GM12878 (cell line): ENCODE measurements at regions not wholly inside any gene's neighbourhood (a gene's known extent, or its start where the extent isn't known, plus 50 kb on each side); places are given as distances from the start of the nearest gene placed in this dataset.

Experiments
- ATAC-seq: fragments of 200-7000 bp; cut with Tn5 transposase; 3 replicates; pipeline ENCODE4 v1.9.1; 2020; ENCODE audit warnings: mild to moderate bottlenecking, moderate library complexity
- BruUV-seq: library from RNA; stranded (reverse); fragments of 400-500 nt; replicated peaks from 2 replicates; lab custom pipeline; 2021; lab: Mats Ljungman, UMichigan
- CTCF ChIA-PET: fragments of 300-600 bp; sonication (Branson Sonifier 250); formaldehyde crosslinking; extraction: SDS; loops from one replicate; lab custom pipeline; 2021; ENCODE audit warnings: inconsistent platforms; lab: Yijun Ruan, JAX
- POLR2A ChIA-PET: fragments of 350-600 bp; formaldehyde crosslinking; extraction: SDS; loops from one replicate; lab custom pipeline; 2021; ENCODE audit warnings: inconsistent platforms; lab: Charles Lee
- RAD21 ChIA-PET: fragments of 300-600 bp; sonication (Branson Sonifier 250); formaldehyde crosslinking; loops from one replicate; lab custom pipeline; 2023; ENCODE audit warnings: antibody characterized with exemption; ENCODE audit not compliant: unreplicated experiment; lab: Charles Lee
- SMC1A ChIA-PET: fragments of 300-600 bp; sonication (Branson Sonifier 250); formaldehyde crosslinking; loops from one replicate; lab custom pipeline; 2023; ENCODE audit not compliant: unreplicated experiment, uncharacterized antibody; lab: Charles Lee
- DNase-seq: peaks from one replicate; pipeline ENCODE4 v3.0.0-alpha.2; 2011; ENCODE audit warnings: low read depth, low spot score
- FAIRE-seq: peaks from 3 replicates; lab custom pipeline; 2011; peaks lifted over from hg19 to GRCh38; lab: Jason Lieb, UNC
- H2AFZ ChIP-seq: 2 replicates; pipeline ENCODE4 v1.6.0; 2011; ENCODE audit warnings: low read depth, low read length, control low read depth; ENCODE audit not compliant: control insufficient read depth
- H3K27ac ChIP-seq: 2 replicates; pipeline ENCODE4 v1.5.1; 2011; ENCODE audit warnings: control low read depth; ENCODE audit not compliant: control insufficient read depth, insufficient read depth
- H3K27me3 ChIP-seq, 2 experiments: replicated peaks in 1 of 2; 2 replicates each; pipeline versions ENCODE4 v1.6.0 to v1.6.1; 2011; ENCODE audit warnings: low read length in 1 of 2; ENCODE audit not compliant: control insufficient read depth in 2 of 2, insufficient read depth in 2 of 2
- H3K36me3 ChIP-seq, 2 experiments: 2 replicates each; pipeline ENCODE4 v1.5.1; 2011; ENCODE audit warnings: low read length in 1 of 2; ENCODE audit not compliant: control insufficient read depth in 2 of 2, insufficient read depth in 2 of 2
- H3K4me1 ChIP-seq: 2 replicates; pipeline ENCODE4 v1.6.1; 2011; ENCODE audit warnings: mild to moderate bottlenecking, low read length, moderate library complexity, mixed read lengths; ENCODE audit not compliant: control insufficient read depth, insufficient read depth
- H3K4me2 ChIP-seq: 2 replicates; pipeline ENCODE4 v1.6.0; 2011; ENCODE audit warnings: control low read depth; ENCODE audit not compliant: control insufficient read depth, insufficient read depth
- H3K4me3 ChIP-seq: fragments of 200-600 bp; sonication (generic); 2 replicates; pipeline ENCODE4 v1.5.1; 2016
- H3K79me2 ChIP-seq: 2 replicates; pipeline ENCODE4 v1.6.0; 2011; ENCODE audit warnings: low read length; ENCODE audit not compliant: control insufficient read depth, insufficient read depth
- H3K9ac ChIP-seq: 2 replicates; pipeline ENCODE4 v1.8.0; 2011; ENCODE audit warnings: low read length, control low read depth, mixed read lengths; ENCODE audit not compliant: control insufficient read depth, insufficient read depth
- H3K9me3 ChIP-seq: replicated peaks from 3 replicates; pipeline ENCODE4 v1.5.1; 2011; ENCODE audit warnings: mild to moderate bottlenecking, low read length; ENCODE audit not compliant: control insufficient read depth, insufficient read depth
- H4K20me1 ChIP-seq: 2 replicates; pipeline ENCODE4 v1.6.0; 2011; ENCODE audit not compliant: control insufficient read depth, insufficient read depth
- CHD1 ChIP-seq: IDR thresholded peaks from 2 replicates; pipeline ENCODE4 v1.6.1; 2012; ENCODE audit warnings: low read depth, low read length, improper control_type of control experiment
- KDM1A ChIP-seq: fragments of 200-600 bp; sonication (generic); IDR thresholded peaks from 2 replicates; pipeline ENCODE4 v1.6.1; 2016; ENCODE audit warnings: borderline replicate concordance
- NRF1 ChIP-seq: conservative IDR thresholded peaks from 2 replicates; pipeline ENCODE4 v1.6.1; 2011; ENCODE audit warnings: mild to moderate bottlenecking, low read depth, low read length, improper control_type of control experiment
- POLR2AphosphoS2 ChIP-seq: IDR thresholded peaks from 2 replicates; pipeline ENCODE4 v1.6.1; 2011; ENCODE audit warnings: low read depth, mild to moderate bottlenecking, low read length, improper control_type of control experiment, moderate library complexity
- SREBF2 ChIP-seq: IDR thresholded peaks from 2 replicates; pipeline ENCODE4 v1.6.1; 2012; ENCODE audit warnings: mild to moderate bottlenecking, low read length
- WGBS: methylation state at CpG from one replicate; pipeline ENCODE4 v1.1.6; 2016; ENCODE audit warnings: low lambda C conversion rate; ENCODE audit not compliant: insufficient replicate concordance, insufficient coverage; ENCODE audit errors: missing lambda C conversion rate; 5-methylcytosine and 5-hydroxymethylcytosine counted together
- in situ Hi-C: fragments of 300-500 bp; cut with MboI; formaldehyde crosslinking; loops from 9 replicates; pipeline ENCODE4 v1.14.3; 2018; ENCODE audit warnings: mixed read lengths
- intact Hi-C: fragments of 100-400 bp; cut with micrococcal nuclease; formaldehyde crosslinking; loops from one replicate; pipeline ENCODE4 v1.14.2; 2022; ENCODE audit not compliant: unreplicated experiment

- Histone ChIP-seq H3K27me3 (no peaks in the 10 kb centered on the region), H3K4me3 (no peak overlapping the region), H2AFZ (no peak overlapping the region), H3K4me1 (no peaks in the 10 kb centered on the region), H3K9me3 (no peaks in the 10 kb centered on the region; the same call in 2 of the 3 replicates), H3K79me2 (peaks cover 4% of the 10 kb centered on the region), H4K20me1 (no peaks in the 10 kb centered on the region), H3K36me3 (no peaks in the 10 kb centered on the region), H3K4me2 (no peak overlapping the region), H3K27ac (no peak overlapping the region), H3K9ac (no peak overlapping the region)
- ChIA-PET POLR2A (no interaction called here), SMC1A (no interaction called here), RAD21 (no interaction called here), CTCF (interaction anchor here (5.3 kb wide), 1 partner anchor 13 kb away, joined by 20 read pairs; no protein-coding TSS in a partner anchor)
- no TSS peak for BruUV-seq
- FAIRE-seq, result no peak
- ATAC-seq, result no peak
- in situ Hi-C loops, result no loop called here
- no peak for TF ChIP-seq CHD1
- no peak for TF ChIP-seq NRF1
- DNase-seq, result no peak
- WGBS, result 72% methylated on average over 16 of the region's 16 CpGs
- intact Hi-C loops, result no loop called here
These were observed 121.2 kb upstream of the VPREB1 start for GRCh38 chr22:22123118-22123959.

- H3K9ac ChIP-seq, result no peak overlapping the region
- ATAC-seq, result no peak
- no peak overlapping the region for H2AFZ ChIP-seq
- no peak overlapping the region for H3K4me3 ChIP-seq
- SMC1A ChIA-PET, result interaction anchor here (4.7 kb wide), 1 partner anchor 12 kb away, joined by 61 read pairs; no protein-coding TSS in a partner anchor
- H4K20me1 ChIP-seq, result no peaks in the 10 kb centered on the region
- H3K4me1 ChIP-seq, result no peaks in the 10 kb centered on the region
- in situ Hi-C loops, result no loop called here
- intact Hi-C loops, result no loop called here
- no peak overlapping the region for H3K27ac ChIP-seq
- peaks cover 4% of the 10 kb centered on the region for H3K79me2 ChIP-seq
- BruUV-seq, result no TSS peak
- POLR2A ChIA-PET, result no interaction called here
- no peak overlapping the region for H3K4me2 ChIP-seq
- 72% methylated on average over 4 of the region's 4 CpGs for WGBS
- TF ChIP-seq POLR2AphosphoS2 (no peak), SREBF2 (no peak), KDM1A (no peak)
- TF ChIP-seq, all 136 proteins: peak for 0
- DNase-seq, result no peak
- CTCF ChIA-PET, result interaction anchor here (0.6 to 5.3 kb wide), 5 partner anchors 12 to 92 kb away, joined by 3 to 20 read pairs (median 6); no protein-coding TSS in a partner anchor
- H3K9me3 ChIP-seq, result no peaks in the 10 kb centered on the region; the same call in 2 of the 3 replicates
- H3K27me3 ChIP-seq, result no peaks in the 10 kb centered on the region
- RAD21 ChIA-PET, result no interaction called here
- FAIRE-seq, result no peak
- H3K36me3 ChIP-seq, result no peaks in the 10 kb centered on the region
These were observed 122.1 kb upstream of the VPREB1 start for GRCh38 chr22:22122348-22123117.
